ENCODE measurements at regions not wholly inside any gene's neighbourhood (a gene's known extent, or its start where the extent isn't known, plus 50 kb on each side); places are given as distances from the start of the nearest gene placed in this dataset.

DNA sequence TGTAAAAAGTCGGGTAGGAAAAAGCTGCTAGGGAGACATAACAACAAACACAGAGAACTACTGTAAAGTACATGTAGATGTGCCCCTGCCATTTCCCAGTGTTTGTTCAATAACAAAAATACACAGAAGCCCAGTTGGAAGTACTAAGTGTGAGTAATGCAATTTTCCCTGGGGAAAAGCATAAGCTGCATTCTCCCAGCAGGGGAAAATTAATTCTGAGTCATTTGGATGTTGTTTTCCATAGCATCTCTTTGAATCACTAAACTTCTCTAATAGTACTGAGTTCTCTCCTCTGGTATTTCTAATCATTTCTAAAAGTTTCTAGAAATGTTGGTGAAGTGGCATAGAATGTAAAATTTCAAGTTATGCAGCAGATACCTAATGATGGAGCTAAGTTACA lies 1114.9 kb downstream of the C4orf33 start:
- TF ChIP-seq GABPA (IDR thresholded peaks at IDR 0.05 in 1 of 2, conservative IDR thresholded peaks at IDR 0.05 in 1 of 2) = no peak
- TF ChIP-seq FOXA1 (IDR thresholded peaks at IDR 0.05) = no peak
- no peak for TF ChIP-seq NR2F2 (IDR thresholded peaks at IDR 0.05)
- TF ChIP-seq SP1 (IDR thresholded peaks at IDR 0.05) = no peak
- no peak for TF ChIP-seq HNF4G (IDR thresholded peaks at IDR 0.05)
- TF ChIP-seq TAF1 (conservative IDR thresholded peaks at IDR 0.05) = no peak
- TF ChIP-seq, protein P1, sequence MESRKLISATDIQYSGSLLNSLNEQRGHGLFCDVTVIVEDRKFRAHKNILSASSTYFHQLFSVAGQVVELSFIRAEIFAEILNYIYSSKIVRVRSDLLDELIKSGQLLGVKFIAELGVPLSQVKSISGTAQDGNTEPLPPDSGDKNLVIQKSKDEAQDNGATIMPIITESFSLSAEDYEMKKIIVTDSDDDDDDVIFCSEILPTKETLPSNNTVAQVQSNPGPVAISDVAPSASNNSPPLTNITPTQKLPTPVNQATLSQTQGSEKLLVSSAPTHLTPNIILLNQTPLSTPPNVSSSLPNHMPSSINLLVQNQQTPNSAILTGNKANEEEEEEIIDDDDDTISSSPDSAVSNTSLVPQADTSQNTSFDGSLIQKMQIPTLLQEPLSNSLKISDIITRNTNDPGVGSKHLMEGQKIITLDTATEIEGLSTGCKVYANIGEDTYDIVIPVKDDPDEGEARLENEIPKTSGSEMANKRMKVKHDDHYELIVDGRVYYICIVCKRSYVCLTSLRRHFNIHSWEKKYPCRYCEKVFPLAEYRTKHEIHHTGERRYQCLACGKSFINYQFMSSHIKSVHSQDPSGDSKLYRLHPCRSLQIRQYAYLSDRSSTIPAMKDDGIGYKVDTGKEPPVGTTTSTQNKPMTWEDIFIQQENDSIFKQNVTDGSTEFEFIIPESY (IDR thresholded peaks at IDR 0.05) = no peak
- TF ChIP-seq FOXA2 (IDR thresholded peaks at IDR 0.05) = no peak
- TF ChIP-seq EGR1 (IDR thresholded peaks at IDR 0.05; ENCODE audit: low read depth in 2 of 2) = no peak
- TF ChIP-seq, protein P2, sequence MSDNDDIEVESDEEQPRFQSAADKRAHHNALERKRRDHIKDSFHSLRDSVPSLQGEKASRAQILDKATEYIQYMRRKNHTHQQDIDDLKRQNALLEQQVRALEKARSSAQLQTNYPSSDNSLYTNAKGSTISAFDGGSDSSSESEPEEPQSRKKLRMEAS (IDR thresholded peaks at IDR 0.05) = no peak
- TF ChIP-seq, protein P3, sequence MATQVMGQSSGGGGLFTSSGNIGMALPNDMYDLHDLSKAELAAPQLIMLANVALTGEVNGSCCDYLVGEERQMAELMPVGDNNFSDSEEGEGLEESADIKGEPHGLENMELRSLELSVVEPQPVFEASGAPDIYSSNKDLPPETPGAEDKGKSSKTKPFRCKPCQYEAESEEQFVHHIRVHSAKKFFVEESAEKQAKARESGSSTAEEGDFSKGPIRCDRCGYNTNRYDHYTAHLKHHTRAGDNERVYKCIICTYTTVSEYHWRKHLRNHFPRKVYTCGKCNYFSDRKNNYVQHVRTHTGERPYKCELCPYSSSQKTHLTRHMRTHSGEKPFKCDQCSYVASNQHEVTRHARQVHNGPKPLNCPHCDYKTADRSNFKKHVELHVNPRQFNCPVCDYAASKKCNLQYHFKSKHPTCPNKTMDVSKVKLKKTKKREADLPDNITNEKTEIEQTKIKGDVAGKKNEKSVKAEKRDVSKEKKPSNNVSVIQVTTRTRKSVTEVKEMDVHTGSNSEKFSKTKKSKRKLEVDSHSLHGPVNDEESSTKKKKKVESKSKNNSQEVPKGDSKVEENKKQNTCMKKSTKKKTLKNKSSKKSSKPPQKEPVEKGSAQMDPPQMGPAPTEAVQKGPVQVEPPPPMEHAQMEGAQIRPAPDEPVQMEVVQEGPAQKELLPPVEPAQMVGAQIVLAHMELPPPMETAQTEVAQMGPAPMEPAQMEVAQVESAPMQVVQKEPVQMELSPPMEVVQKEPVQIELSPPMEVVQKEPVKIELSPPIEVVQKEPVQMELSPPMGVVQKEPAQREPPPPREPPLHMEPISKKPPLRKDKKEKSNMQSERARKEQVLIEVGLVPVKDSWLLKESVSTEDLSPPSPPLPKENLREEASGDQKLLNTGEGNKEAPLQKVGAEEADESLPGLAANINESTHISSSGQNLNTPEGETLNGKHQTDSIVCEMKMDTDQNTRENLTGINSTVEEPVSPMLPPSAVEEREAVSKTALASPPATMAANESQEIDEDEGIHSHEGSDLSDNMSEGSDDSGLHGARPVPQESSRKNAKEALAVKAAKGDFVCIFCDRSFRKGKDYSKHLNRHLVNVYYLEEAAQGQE (IDR thresholded peaks at IDR 0.05) = no peak
- TF ChIP-seq HNF4A (conservative IDR thresholded peaks at IDR 0.05) = no peak
- TF ChIP-seq RAD21 (IDR thresholded peaks at IDR 0.05) = no peak
- H3K36me3 ChIP-seq (ENCODE audit: control insufficient read depth in 4 of 4, insufficient read depth in 3 of 4, low read depth in 1 of 4, low read length in 3 of 4) = no peaks in the 10 kb centered on the region
- H3K27ac ChIP-seq (ENCODE audit: low read depth in 1 of 2, low read length in 2 of 2) = no peak overlapping the region
- H3K4me1 ChIP-seq (ENCODE audit: control insufficient read depth in 4 of 4, insufficient read depth in 4 of 4, low read length in 3 of 4) = no peaks in the 10 kb centered on the region
- no peak for DNase-seq (ENCODE audit: low spot score)
- H3K9me3 ChIP-seq (ENCODE audit: control insufficient read depth in 4 of 4, low read length in 3 of 4) = no peaks in the 10 kb centered on the region
- no peak overlapping the region for H3K9ac ChIP-seq (ENCODE audit: low read depth in 1 of 2, low read length in 2 of 2)
- 32% methylated on average over 1 of the region's 1 CpG for WGBS
- no peak overlapping the region for H3K4me3 ChIP-seq (ENCODE audit: low read depth in 1 of 3, low read length in 3 of 3)
- H3K27me3 ChIP-seq (ENCODE audit: control insufficient read depth in 4 of 4, insufficient read depth in 4 of 4, low read length in 3 of 4) = no peaks in the 10 kb centered on the region

DNA sequence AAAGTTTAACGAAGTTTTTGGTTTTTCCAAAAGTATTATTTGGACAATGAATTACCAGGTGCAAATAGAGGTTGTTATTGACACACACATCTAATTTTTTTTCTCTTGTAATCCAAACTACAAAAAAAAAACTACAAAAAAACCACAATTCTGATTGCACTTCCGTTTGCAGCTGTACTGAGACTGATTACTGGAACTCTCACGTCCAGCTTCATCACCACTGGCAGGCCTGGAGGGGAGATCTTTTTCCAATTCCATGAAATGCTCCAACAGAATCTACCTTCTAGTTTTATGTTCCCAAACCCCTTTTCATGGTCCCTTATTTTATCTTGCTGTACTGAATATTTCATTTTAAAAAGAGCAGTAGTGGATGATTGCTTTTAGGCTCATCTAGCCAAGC lies 1118.3 kb downstream of the C4orf33 start:
- Histone ChIP-seq H3K4me1 (ENCODE audit: control insufficient read depth in 4 of 4, insufficient read depth in 4 of 4, low read length in 3 of 4) (no peaks in the 10 kb centered on the region), H3K36me3 (ENCODE audit: control insufficient read depth in 4 of 4, insufficient read depth in 3 of 4, low read depth in 1 of 4, low read length in 3 of 4) (no peaks in the 10 kb centered on the region)
- 74% methylated on average over 3 of the region's 3 CpGs for WGBS
- TF ChIP-seq, protein P4, sequence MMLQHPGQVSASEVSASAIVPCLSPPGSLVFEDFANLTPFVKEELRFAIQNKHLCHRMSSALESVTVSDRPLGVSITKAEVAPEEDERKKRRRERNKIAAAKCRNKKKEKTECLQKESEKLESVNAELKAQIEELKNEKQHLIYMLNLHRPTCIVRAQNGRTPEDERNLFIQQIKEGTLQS (IDR thresholded peaks at IDR 0.05) = no peak
- TF ChIP-seq NR2F2 (IDR thresholded peaks at IDR 0.05) (no peak), FOXA2 (IDR thresholded peaks at IDR 0.05) (no peak), YY1 (IDR thresholded peaks at IDR 0.05) (no peak), EGR1 (IDR thresholded peaks at IDR 0.05; ENCODE audit: low read depth in 2 of 2) (no peak), TAF1 (conservative IDR thresholded peaks at IDR 0.05) (no peak), HNF4G (IDR thresholded peaks at IDR 0.05) (no peak), RXRA (IDR thresholded peaks at IDR 0.05) (no peak), JUND (IDR thresholded peaks at IDR 0.05) (no peak), SP1 (IDR thresholded peaks at IDR 0.05) (no peak), GABPA (IDR thresholded peaks at IDR 0.05 in 1 of 2, conservative IDR thresholded peaks at IDR 0.05 in 1 of 2) (no peak), HNF4A (conservative IDR thresholded peaks at IDR 0.05) (no peak), FOXA1 (IDR thresholded peaks at IDR 0.05) (no peak)
- TF ChIP-seq, protein P3 (IDR thresholded peaks at IDR 0.05) = no peak
- TF ChIP-seq, protein P2 (IDR thresholded peaks at IDR 0.05) = no peak
- TF ChIP-seq, protein P5, sequence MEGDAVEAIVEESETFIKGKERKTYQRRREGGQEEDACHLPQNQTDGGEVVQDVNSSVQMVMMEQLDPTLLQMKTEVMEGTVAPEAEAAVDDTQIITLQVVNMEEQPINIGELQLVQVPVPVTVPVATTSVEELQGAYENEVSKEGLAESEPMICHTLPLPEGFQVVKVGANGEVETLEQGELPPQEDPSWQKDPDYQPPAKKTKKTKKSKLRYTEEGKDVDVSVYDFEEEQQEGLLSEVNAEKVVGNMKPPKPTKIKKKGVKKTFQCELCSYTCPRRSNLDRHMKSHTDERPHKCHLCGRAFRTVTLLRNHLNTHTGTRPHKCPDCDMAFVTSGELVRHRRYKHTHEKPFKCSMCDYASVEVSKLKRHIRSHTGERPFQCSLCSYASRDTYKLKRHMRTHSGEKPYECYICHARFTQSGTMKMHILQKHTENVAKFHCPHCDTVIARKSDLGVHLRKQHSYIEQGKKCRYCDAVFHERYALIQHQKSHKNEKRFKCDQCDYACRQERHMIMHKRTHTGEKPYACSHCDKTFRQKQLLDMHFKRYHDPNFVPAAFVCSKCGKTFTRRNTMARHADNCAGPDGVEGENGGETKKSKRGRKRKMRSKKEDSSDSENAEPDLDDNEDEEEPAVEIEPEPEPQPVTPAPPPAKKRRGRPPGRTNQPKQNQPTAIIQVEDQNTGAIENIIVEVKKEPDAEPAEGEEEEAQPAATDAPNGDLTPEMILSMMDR (IDR thresholded peaks at IDR 0.05; ENCODE audit: low read depth, low read length, missing input control) = no peak
- TF ChIP-seq, protein P1 (IDR thresholded peaks at IDR 0.05) = no peak

More for the DNA sequence above, 1118.3 kb downstream of the C4orf33 start:
- Histone ChIP-seq H3K4me3 (ENCODE audit: low read depth in 1 of 3, low read length in 3 of 3) (no peak overlapping the region), H3K27me3 (ENCODE audit: control insufficient read depth in 4 of 4, insufficient read depth in 4 of 4, low read length in 3 of 4) (no peaks in the 10 kb centered on the region), H3K27ac (ENCODE audit: low read depth in 1 of 2, low read length in 2 of 2) (no peak overlapping the region), H3K9me3 (ENCODE audit: control insufficient read depth in 4 of 4, low read length in 3 of 4) (no peaks in the 10 kb centered on the region), H3K9ac (ENCODE audit: low read depth in 1 of 2, low read length in 2 of 2) (no peak overlapping the region)
- no peak for DNase-seq (ENCODE audit: low spot score)
